ENCODE measurements at regions not wholly inside any gene's neighbourhood (a gene's known extent, or its start where the extent isn't known, plus 50 kb on each side); places are given as distances from the start of the nearest gene placed in this dataset.
"Not testable (repeated sequence)": the region's sequence is repeated elsewhere in the genome, so short reads cannot be mapped to it uniquely, and the experiment has no call there.

- no peak for DNase-seq
Observed at GRCh38 chr4:133585323-133585722, 436.2 kb downstream of the PCDH10 start.

- DNase-seq = no peak
Observed at GRCh38 chr4:133584714-133585113, 435.6 kb downstream of the PCDH10 start.

GRCh38 chr4:133581996-133582619 lies 433.0 kb downstream of the PCDH10 start:
- no peak for DNase-seq

GRCh38 chr4:133574248-133574647 lies 425.2 kb downstream of the PCDH10 start:
- DNase-seq = no peak

GRCh38 chr4:133565379-133565778 lies 416.3 kb downstream of the PCDH10 start:
- no peak for DNase-seq

GRCh38 chr4:133559987-133560386 lies 410.9 kb downstream of the PCDH10 start:
- DNase-seq = no peak

- no peak for DNase-seq
Observed at GRCh38 chr4:133555671-133556070, 406.6 kb downstream of the PCDH10 start.

- no peak for DNase-seq
Observed at GRCh38 chr4:133550436-133550835, 401.3 kb downstream of the PCDH10 start.

- DNase-seq = no peak
Observed at GRCh38 chr4:133544097-133544496, 395.0 kb downstream of the PCDH10 start.

GRCh38 chr4:133537780-133538281 lies 388.7 kb downstream of the PCDH10 start:
- no peak for DNase-seq

- DNase-seq = not testable (repeated sequence)
Observed at GRCh38 chr4:133534224-133534623, 385.1 kb downstream of the PCDH10 start.

GRCh38 chr4:133524369-133524768 lies 375.3 kb downstream of the PCDH10 start:
- no peak for DNase-seq

GRCh38 chr4:133513901-133514300 lies 364.8 kb downstream of the PCDH10 start:
- DNase-seq = no peak

- DNase-seq = no peak
Observed at GRCh38 chr4:133498149-133498548, 349.1 kb downstream of the PCDH10 start.

- DNase-seq = no peak
Observed at GRCh38 chr4:133493776-133494175, 344.7 kb downstream of the PCDH10 start.

GRCh38 chr4:133493241-133493640 lies 344.1 kb downstream of the PCDH10 start:
- DNase-seq = no peak

GRCh38 chr4:133484287-133484686 lies 335.2 kb downstream of the PCDH10 start:
- no peak for DNase-seq

- no peak for DNase-seq
Observed at GRCh38 chr4:133483600-133484246, 334.6 kb downstream of the PCDH10 start.

GRCh38 chr4:133476063-133476462 lies 327.0 kb downstream of the PCDH10 start:
- DNase-seq = no peak

GRCh38 chr4:133474501-133474900 lies 325.4 kb downstream of the PCDH10 start:
- DNase-seq = no peak

- no peak for DNase-seq
Observed at GRCh38 chr4:133472244-133472643, 323.1 kb downstream of the PCDH10 start.

GRCh38 chr4:133467290-133467947 lies 318.3 kb downstream of the PCDH10 start:
- DNase-seq = no peak

- DNase-seq = no peak
Observed at GRCh38 chr4:133465022-133465421, 315.9 kb downstream of the PCDH10 start.

- no peak for DNase-seq
Observed at GRCh38 chr4:133464311-133464710, 315.2 kb downstream of the PCDH10 start.
